Lower leg skin (tissue), 3 donors: ENCODE measurements at regions not wholly inside any gene's neighbourhood (a gene's known extent, or its start where the extent isn't known, plus 50 kb on each side); places are given as distances from the start of the nearest gene placed in this dataset.

Source experiments
- POLR2A ChIP-seq, 2 donors: fragments of 450-650 bp; IDR thresholded peaks; one replicate each; pipeline ENCODE4 v1.6.1; 2016 to 2017; ENCODE audit warnings: antibody characterized with exemption in 2 of 2, mild to moderate bottlenecking in 1 of 2, moderate library complexity in 1 of 2
- TF ChIP-seq, protein P1 (sequence below), 3 donors: fragments of 450-650 bp; IDR thresholded peaks; one replicate each; pipeline ENCODE4 v1.5.1; 2016; ENCODE audit warnings: antibody characterized with exemption in 3 of 3, mild to moderate bottlenecking in 3 of 3, moderate library complexity in 2 of 3

DNA sequence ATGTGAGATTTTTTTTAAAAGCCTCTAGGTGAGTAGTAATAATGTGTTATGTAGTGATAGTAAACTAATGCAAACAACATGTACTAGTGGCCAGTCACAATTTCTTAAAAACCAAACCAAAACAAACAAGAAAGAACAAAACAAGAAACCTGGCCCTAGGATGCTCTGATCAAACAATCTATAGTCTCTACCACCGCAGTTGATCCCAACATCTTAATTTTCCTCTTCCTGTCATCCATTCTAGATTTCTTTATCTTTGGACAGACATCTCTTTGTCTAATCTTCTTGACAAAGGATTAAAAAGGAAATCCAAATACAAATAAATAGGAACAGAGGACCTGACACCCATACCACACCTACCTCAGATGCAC, 188.2 kb upstream of the ADAMTS5 start:
- TF ChIP-seq, protein P1, sequence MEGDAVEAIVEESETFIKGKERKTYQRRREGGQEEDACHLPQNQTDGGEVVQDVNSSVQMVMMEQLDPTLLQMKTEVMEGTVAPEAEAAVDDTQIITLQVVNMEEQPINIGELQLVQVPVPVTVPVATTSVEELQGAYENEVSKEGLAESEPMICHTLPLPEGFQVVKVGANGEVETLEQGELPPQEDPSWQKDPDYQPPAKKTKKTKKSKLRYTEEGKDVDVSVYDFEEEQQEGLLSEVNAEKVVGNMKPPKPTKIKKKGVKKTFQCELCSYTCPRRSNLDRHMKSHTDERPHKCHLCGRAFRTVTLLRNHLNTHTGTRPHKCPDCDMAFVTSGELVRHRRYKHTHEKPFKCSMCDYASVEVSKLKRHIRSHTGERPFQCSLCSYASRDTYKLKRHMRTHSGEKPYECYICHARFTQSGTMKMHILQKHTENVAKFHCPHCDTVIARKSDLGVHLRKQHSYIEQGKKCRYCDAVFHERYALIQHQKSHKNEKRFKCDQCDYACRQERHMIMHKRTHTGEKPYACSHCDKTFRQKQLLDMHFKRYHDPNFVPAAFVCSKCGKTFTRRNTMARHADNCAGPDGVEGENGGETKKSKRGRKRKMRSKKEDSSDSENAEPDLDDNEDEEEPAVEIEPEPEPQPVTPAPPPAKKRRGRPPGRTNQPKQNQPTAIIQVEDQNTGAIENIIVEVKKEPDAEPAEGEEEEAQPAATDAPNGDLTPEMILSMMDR (IDR thresholded peaks at IDR 0.05) = no peak
- no peak for TF ChIP-seq POLR2A (IDR thresholded peaks at IDR 0.05)
